RWPE1 (cell line): ENCODE measurements at regions not wholly inside any gene's neighbourhood (a gene's known extent, or its start where the extent isn't known, plus 50 kb on each side); places are given as distances from the start of the nearest gene placed in this dataset.

Experiments used
- CTCF ChIA-PET: fragments of 350-600 bp; sonication (Branson Sonifier 250); formaldehyde crosslinking; extraction: SDS; loops from one replicate; lab custom pipeline; 2021; lab: Yijun Ruan, JAX
- POLR2A ChIA-PET: fragments of 400-600 bp; formaldehyde crosslinking; extraction: SDS; loops from one replicate; lab custom pipeline; 2020; ENCODE audit warnings: antibody characterized with exemption; ENCODE audit not compliant: low non-redundant PET; lab: Yijun Ruan, JAX
- DNase-seq: peaks from one replicate; pipeline ENCODE4 v3.0.0; 2012; ENCODE audit warnings: low spot score
- H3K27ac ChIP-seq: fragments of 450-650 bp; 2 replicates; pipeline ENCODE4 v1.5.1; 2017
- CTCF ChIP-seq: fragments of 450-650 bp; conservative IDR thresholded peaks from 2 replicates; pipeline ENCODE4 v1.5.1; 2017; ENCODE audit warnings: low read depth, mild to moderate bottlenecking

- no peak for TF ChIP-seq CTCF
- DNase-seq, result no peak
- CTCF ChIA-PET, result interaction anchor here (0.6 kb wide), 1 partner anchor 534 kb away, joined by 4 read pairs; no protein-coding TSS in a partner anchor
- peak overlapping the region; percentile 60 for H3K27ac ChIP-seq
- POLR2A ChIA-PET, result no interaction called here
Observed at GRCh38 chr18:57925706-57926105, 118.3 kb upstream of the NEDD4L start.

- ChIA-PET POLR2A (no interaction called here), CTCF (no interaction called here)
- no peak for TF ChIP-seq CTCF
- H3K27ac ChIP-seq, result no peak overlapping the region
- DNase-seq, result no peak
Observed at GRCh38 chr18:57923611-57924010, 120.4 kb upstream of the NEDD4L start.

- TF ChIP-seq CTCF, result no peak
- H3K27ac ChIP-seq, result no peak overlapping the region
- POLR2A ChIA-PET, result no interaction called here
- CTCF ChIA-PET, result no interaction called here
- DNase-seq, result no peak
Observed at GRCh38 chr18:57922885-57923284, 119.8 kb upstream of the ATP8B1 start.

DNA sequence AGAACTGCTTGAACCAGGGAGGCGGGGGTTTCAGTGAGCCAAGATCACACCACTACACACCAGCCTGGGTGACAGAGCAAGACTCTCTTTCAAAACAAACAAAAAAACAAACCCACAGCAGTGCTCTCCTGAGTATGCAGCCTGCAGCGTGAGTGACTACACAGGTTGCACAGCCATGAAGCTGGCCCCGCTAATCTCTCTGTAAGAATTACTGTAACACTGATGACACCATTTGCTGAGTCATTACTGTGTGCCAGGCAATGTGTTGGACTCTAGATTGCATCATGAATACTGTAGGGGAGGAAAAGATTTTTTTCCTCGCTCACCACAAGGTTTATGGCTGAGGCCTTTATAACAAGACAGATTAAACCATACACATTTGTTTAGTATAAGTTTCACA is 118.6 kb upstream of the ATP8B1 start:
- no peak for TF ChIP-seq CTCF
- no peak for DNase-seq
- H3K27ac ChIP-seq, result no peak overlapping the region
- ChIA-PET POLR2A (no interaction called here), CTCF (no interaction called here)

- H3K27ac ChIP-seq, result no peak overlapping the region
- DNase-seq, result no peak
- TF ChIP-seq CTCF, result no peak
- ChIA-PET POLR2A (no interaction called here), CTCF (no interaction called here)
Observed at GRCh38 chr18:57920036-57920435, 116.9 kb upstream of the ATP8B1 start.

DNA sequence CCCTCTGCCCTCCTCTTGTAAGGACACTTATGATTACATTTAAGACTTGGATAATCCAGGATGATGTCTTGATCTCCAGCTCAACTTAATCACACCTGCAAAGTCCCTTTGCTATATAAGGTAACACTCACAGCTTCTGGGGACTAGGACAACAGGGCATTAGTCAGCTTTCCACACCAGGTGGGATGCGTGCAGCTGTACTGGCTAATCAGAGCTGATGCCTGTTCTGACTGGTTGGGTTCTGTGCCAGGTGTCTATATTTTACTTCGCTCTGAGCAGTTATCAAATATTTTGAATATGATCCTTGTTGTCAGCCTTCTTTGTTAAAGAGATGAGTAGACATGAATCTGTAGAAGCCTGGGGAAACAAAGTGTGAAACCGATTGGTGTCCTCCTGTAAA is 115.5 kb upstream of the ATP8B1 start:
- POLR2A ChIA-PET, result no interaction called here

More for the DNA sequence above, 115.5 kb upstream of the ATP8B1 start:
- H3K27ac ChIP-seq, result no peak overlapping the region
- no peak for TF ChIP-seq CTCF
- CTCF ChIA-PET, result no interaction called here
- DNase-seq, result no peak
